Colon (tissue), 2 donors: ENCODE measurements at regions not wholly inside any gene's neighbourhood (a gene's known extent, or its start where the extent isn't known, plus 50 kb on each side); places are given as distances from the start of the nearest gene placed in this dataset.
"Not testable (repeated sequence)": the region's sequence is repeated elsewhere in the genome, so short reads cannot be mapped to it uniquely, and the experiment has no call there.

ENCODE experiments used
- FAIRE-seq: peaks from 2 replicates; lab custom pipeline; 2012; peaks lifted over from hg19 to GRCh38; lab: Jason Lieb, UNC
- donor health status: control.
- donor health status: control.

GRCh38 chrX:46366381-46367207 lies 178.6 kb downstream of the ZNF674 start:
- FAIRE-seq, result no peak

DNA sequence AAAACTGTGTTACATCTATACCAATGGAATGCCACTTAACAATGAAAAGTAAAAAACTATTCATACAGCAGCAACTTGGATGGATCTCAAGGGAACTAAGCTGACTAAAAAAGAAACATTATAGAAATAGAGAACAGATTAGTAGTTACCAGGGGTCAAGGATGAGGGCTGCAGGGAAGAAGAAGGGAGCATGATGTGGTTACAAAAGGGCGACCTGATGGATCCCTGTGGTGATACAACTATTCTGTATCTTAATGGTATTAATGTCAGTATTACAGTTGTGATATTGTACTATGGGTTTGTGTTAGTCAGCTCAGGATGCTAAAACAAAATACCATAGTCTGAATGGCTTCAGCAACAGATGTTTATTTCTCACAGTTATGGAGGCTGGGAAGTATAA lies 190.7 kb downstream of the ZNF674 start:
- no peak for FAIRE-seq

DNA sequence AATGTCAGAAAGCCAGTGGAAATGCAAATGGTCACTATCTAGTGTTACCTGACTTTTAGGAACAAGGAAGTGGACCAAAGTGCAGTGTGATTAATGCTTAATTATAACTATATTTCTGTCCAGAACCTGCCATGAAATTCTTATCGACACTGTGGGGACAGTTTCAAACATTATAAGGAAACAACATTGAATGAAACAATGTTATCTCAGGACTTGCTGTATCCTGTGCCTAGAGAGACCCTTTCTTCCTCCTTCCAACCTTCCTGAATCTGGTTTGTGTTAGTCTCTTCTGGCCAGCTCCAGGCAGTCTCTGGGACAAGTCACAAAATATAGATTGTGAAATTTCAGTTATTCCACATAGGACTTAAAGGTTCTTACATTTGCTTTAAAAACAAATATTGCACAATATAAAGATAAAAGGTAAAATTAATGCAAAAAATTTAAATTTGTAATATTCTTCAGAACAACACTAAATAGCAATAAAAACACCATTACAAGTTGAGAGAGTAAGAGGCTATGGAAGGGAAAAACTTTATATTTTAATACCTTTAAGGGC lies 203.4 kb downstream of the ZNF674 start:
- FAIRE-seq, result peak; percentile 49

DNA sequence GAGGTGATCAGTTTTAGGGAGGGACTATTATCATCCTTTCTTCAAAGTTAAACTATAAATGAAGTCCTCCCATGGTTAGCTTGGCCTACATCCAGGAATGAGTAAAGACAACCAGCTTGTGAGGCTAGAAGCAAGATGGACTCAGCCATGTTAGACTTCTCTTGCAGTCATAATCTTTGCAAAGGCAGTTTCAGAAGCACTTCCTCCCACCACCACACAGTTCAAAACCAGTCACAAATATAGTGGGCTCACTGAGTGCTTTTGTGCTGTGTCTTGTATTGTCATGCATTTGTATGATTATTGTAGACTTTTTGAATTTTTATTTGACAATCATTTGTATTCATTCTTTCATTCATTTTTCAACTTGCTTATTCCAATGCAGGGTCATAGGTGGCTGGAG lies 204.5 kb downstream of the ZNF674 start:
- FAIRE-seq, result no peak

GRCh38 chrX:46333550-46333949 lies 211.7 kb downstream of the ZNF674 start:
- FAIRE-seq, result no peak

- FAIRE-seq, result no peak
Observed at GRCh38 chrX:46330981-46331380, 214.2 kb downstream of the ZNF674 start.

GRCh38 chrX:46330513-46330912 lies 214.7 kb downstream of the ZNF674 start:
- FAIRE-seq, result no peak

DNA sequence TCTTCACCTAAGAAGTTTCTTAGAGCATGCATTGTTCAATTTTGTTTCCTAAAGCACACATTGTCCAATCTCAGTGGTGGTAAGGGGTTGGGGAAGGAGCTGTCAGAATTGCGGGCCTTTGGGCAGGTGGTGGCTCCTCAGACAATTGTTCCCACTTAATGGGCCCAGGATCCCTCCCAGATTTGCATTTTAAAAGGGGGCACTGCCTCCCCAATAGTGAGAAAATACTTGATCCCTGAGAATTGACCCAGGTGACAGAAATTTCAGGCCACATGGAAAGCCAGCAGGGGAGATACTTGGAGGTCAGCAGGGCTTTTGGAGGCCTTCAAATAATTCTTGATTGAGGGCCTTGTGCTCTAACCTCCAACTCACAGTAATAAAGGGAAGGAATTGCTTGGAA lies 217.1 kb downstream of the ZNF674 start:
- FAIRE-seq, result no peak

GRCh38 chrX:46327566-46328115 lies 217.6 kb downstream of the ZNF674 start:
- FAIRE-seq, result no peak

- no peak for FAIRE-seq
Observed at GRCh38 chrX:46326161-46326560, 219.1 kb downstream of the ZNF674 start.

- no peak for FAIRE-seq
Observed at GRCh38 chrX:46325312-46325877, 219.8 kb downstream of the ZNF674 start.

GRCh38 chrX:46324166-46324565 lies 221.1 kb downstream of the ZNF674 start:
- FAIRE-seq, result no peak

- not testable (repeated sequence) for FAIRE-seq
Observed at GRCh38 chrX:46322929-46323328, 222.3 kb downstream of the ZNF674 start.

DNA sequence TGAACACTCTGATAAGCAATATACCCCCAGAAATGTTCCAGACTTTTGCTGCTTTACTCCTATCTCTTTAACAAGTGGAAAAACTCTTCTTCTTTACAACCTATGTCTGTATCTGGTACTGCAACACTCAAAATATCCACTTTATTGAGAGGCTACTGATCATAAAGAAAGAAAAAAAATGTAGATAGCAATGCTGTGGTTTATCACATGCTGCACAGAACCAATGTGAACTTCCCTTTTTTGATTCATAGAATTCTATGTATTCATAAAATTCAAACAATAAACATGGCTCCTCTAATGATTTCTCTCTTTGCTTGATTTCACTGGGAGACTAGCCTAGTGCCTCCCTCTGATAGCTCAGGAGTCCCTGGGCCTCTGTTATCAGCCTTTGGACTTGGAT lies 223.5 kb downstream of the ZNF674 start:
- FAIRE-seq, result no peak

- no peak for FAIRE-seq
Observed at GRCh38 chrX:46319750-46320149, 225.5 kb downstream of the ZNF674 start.

GRCh38 chrX:46318551-46318950 lies 226.7 kb downstream of the ZNF674 start:
- no peak for FAIRE-seq

- no peak for FAIRE-seq
Observed at GRCh38 chrX:46317163-46317562, 228.1 kb downstream of the ZNF674 start.

DNA sequence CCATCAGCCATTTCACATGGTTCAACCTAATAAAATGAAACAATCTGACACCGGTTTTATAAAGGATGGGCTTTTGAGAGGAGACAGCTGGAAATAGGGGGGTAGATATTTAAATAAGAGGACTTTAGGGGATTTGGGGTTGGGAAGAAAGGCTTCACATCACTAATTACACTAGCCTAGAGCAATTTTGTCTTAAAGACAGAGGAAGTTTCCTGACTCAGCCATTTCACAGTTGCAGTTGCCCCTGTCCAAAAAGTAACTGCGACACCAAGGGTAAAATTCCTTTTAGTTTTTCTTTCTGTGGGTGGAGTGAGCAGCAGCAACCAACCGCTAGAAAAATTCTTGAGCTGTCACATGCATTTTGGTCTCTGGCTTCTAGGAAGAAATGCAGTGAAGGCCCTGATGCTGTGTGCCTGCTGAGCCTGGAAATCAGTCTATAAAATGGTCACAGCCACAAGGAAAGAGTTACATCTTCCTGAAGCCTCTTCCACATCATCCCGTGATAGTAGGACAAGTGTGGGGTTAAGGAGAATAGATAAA lies 233.6 kb downstream of the ZNF674 start:
- FAIRE-seq, result no peak

GRCh38 chrX:46310815-46311497 lies 234.3 kb downstream of the ZNF674 start:
- no peak for FAIRE-seq

DNA sequence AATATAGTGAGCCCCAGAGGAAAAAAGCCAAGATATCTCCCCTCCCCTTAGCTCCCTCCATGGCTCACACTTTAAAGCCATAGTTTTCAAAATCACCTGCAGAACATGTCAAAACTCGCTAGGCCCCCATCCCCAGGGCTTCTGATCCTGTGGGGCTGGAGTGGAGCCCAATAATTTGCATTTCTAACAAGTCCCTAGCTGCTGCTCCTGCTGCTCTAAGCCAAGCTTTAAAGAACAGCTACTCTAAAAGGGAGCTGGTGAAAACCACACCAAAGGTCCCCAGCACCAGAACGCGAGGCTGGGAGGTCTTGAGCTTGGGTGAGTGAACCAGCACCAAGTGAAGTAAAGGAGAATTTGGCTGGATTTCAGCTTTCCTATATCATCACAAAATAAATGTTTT lies 237.1 kb downstream of the ZNF674 start:
- no peak for FAIRE-seq

DNA sequence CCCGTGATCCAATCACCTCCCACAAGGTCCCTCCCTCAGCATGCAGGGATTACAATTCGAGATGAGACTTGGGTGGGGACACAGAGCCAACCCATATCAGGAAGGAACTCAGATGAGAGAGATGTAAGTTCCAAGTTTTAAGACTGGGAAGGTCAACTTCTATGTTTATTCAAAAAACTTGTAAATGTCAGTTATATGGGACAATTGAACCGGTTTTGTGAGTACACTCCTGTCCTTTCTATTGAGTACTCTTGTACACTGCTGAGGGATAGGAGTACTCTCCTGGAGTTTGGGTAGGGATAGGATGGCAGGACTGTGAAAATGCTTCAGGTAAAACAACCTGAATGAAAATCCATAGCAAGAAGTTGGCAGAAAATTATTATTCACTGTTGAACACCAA lies 239.1 kb downstream of the ZNF674 start:
- no peak for FAIRE-seq

- no peak for FAIRE-seq
Observed at GRCh38 chrX:46305431-46305830, 239.8 kb downstream of the ZNF674 start.
